HG02870 (cell line): ENCODE measurements at regions not wholly inside any gene's neighbourhood (a gene's known extent, or its start where the extent isn't known, plus 50 kb on each side); places are given as distances from the start of the nearest gene placed in this dataset.

Source experiments
- ATAC-seq: cut with Tn5 transposase; IDR thresholded peaks from one replicate; pipeline ENCODE4 v1.9.1; 2021; ENCODE audit warnings: mild to moderate bottlenecking, moderate library complexity; ENCODE audit not compliant: unreplicated experiment

DNA sequence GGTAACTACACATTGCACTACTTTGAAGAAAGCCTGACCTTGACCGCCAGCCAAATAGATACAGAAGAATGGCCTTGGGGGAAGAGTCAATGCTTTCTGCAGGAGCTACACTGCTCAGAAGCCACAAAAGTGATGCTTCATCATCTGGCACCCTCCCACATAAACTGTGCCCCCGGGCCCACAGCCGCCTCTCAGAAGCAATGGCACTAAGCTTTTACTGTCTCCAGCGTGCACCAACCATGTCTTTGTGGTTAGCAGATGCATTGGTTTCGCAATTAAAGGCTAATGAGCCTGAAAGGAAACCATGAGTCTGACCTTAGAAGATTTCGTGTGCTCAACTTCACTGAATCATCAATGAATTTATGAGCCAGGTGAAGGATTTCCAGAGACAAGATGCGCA lies 209.4 kb upstream of the TRIB2 start:
- ATAC-seq = peak; percentile 45

DNA sequence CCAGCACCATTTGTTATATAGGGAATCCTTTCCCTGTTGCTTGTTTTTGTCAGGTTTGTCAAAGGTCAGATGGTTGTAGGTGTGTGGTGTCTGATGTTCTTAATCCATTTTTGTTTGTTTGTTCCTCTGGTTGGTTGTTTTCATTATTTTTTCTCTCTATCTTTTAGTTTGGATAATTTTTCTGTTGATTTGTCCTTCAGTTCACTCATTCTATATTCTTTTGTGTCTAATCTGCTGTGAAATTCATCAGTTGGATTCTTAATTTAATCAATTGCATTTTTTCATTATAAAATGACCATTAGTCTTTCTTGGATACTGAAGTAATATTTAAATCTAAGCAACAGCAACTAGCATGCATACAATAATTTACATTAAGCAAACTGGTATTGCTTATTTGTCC lies 206.7 kb upstream of the TRIB2 start:
- no peak for ATAC-seq

DNA sequence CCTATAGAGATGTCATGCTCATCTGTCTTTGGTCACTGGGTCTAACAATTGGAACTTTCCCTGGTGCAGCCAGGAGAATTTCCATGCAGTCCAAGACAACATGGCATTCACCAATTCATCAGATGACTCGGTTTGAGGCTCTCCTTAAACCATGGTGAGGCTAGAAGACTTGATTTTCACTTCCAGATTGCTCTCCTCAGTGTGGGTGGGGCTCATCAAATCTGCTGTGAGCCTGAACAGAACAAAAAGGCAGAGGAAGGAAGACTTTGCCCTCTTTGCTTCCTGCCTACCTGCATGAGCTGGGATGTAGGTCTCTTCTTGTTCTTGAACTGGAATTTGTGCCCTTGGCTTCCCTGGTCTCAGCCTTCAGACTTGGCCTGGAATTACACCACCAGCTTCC lies 203.4 kb upstream of the TRIB2 start:
- ATAC-seq = no peak

DNA sequence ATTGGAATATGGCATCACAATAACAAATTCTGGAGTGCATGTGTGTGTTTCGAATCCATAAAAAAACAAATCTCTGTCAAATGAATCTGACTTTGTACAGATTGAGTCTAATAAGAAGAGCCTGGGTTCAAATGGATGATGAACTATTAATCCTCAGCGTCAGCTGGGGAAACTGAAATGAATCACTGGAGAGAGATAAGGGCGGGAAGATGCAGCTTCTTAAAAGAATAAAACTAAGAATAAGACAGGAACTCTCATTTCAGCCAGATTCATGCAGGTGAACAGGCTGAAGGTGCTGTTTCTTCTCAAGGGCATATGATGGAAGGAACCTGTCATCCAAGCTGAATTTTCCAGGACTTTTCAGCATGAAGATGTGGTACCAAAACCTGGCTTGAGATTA lies 202.6 kb upstream of the TRIB2 start:
- ATAC-seq = no peak

DNA sequence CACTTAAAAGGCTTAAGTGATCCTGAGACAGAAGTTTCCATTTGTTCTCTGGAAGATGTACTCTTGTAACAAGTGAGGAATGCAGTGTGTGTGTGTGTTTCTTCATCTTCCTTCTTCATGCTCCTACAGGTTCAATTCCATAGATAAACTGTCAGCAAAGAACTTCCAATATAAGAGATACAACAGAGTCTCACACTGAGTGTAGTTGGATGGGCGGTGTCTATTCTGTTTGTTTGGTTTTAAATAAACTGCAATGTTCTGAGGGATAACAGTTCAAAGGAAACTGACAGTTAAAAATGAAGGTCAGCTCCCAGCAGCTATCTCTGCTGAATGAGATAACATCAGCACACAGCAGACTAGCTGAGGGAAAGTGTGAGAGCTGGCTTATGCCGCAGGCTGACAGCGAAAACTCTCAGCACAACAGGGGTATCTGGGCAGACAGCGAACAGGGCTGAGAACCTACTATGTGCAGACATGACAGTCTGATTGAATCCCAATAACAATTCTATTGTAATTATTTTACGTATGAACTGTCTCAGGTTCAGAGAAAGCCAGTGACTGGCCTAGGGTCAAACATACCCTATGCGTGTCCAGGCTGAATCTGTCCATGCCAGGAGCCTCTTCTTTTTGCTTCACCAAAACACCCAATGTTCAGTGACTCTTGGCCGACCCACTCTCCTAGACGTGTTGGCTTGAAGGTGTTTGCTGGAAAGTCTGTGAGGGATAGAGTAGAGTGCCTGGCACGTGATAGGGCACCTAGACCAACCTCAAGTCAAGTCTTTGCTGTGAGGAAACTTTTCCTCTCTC lies 201.9 kb upstream of the TRIB2 start:
- no peak for ATAC-seq

DNA sequence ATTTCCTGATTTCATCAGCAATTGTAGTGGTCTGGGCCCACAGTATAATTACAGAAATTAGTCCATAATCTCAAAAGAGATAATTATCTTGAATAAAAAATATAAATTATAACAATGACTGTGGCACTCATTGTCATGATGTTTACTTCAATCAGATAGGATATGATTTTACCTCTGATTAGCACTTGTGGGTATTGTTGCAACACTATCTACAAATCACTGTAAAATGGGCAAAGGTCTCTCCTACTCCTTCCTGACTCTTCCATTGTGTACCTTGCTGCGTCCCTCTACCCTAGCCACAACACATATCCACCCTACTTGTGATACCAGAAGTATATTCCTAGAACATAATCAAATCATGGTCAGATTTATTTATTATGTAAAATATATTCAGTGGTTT lies 200.9 kb upstream of the TRIB2 start:
- ATAC-seq = no peak

DNA sequence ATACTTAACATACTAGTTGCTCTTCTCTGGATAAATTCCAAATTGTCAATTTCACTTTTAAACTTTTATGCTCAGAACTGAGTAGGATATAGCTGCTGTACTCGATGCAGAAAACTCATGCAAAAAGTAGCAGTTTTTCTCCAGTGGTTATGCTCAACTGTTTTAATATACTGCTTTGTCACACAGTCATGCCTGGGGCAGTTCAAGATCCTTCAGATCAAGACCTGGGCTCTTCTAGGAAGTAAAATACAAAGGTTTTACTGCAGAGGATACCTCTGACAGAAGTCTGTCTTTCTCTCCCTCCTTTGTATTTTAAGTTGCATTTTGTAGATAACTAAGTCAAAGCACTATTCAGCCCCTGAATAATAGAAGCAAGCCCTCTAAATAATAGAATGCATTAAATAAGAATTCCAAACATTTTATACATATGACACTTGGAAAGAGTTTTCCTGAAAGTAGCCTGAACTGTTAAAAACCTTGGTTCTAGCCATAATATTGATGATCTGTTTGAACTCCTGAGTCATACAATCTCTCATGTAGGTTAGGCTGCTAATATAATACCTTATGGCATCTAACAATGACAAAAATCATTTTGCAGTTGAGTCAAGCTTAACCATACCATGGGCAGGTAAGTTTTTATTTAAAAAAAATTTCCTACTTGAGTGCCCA lies 183.3 kb upstream of the TRIB2 start:
- ATAC-seq = no peak

DNA sequence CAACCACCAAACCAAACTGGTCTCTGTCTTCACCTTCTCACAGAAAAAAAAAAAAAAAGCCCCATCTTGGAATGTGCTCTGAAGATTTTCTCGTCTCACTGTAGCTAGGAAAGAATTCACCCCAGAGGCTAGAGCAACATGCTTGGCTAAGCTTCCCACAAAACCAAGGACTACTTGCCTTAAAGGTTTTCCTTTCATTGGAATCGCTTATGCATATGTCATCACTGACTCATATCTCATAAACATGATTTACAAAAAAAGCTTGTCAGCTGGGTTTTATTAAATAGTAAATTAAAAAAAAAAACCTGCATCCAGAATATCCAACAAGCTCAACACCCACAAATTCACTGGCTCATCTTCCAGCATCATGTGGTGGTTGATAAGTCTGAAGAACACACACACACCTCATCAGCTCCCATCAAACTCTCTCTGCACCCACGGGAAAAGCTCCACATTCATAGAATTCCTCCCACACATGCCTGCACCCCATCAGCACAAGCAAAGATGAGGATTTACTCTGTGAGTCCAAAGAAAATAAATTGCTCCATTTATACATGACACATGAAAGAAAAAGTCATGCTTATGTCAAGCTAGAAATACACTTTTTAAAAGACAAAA lies 182.0 kb upstream of the TRIB2 start:
- no peak for ATAC-seq

DNA sequence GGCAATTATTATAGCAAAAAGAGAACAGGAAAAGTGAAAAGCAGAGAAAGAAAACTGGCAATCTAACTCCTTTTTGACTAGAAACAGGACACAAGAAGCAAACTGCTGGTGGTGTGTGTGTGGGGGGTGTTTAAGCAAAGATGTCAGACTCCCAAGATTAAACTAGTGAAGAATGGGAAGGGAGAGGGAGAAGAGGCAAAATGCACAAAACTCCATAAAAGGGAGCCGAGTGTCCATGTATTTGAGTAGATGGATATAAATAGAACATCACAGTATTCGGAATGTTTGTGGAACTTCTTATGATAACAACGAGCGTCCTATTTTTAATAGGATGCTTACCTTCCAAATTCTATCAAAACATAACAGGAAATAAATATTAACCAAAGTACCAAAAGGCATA lies 179.8 kb upstream of the TRIB2 start:
- ATAC-seq = no peak

DNA sequence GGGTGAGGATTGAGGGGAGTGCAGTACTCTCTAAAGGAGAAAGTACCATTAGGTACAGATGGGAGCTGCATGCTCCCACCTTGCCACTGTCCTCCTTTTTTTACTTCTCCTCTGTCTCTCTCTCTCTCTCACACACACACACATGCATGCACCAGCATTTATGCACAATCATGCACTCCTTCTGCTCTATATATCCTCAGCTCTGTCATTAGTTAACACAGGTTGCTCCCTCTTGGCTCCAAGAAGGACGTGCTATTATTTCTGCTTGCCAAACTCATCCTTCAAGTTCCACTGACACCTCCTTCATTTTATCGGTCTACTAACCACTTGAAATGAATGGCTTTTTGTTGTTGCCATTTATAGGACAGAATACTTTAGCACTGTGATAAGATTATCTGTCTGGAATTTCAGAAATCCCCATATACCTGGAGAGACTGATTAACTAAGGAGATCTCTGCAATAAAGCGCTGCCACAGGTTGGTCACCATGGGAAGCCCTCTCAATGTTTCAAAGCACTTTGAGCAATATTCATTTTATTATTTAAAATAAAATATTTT lies 178.5 kb upstream of the TRIB2 start:
- ATAC-seq = no peak

DNA sequence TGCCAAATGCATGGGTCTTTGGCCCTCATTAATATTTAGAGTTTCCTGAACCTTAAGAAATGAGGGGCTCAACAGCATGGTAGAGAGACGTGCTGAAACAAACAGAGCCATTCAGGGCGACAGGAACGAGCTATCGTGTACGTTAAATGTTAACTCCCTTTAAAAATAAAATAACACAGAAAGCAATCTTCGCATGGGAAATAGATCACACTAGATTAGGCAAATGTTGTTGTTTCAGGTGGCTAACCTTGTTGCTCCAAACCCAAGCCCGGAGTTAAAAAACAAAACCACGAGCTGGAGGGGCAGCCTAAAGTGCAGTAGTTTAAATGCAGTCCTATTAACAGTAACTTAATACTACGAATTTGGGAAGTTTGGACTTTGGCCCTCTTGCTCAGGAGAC lies 177.4 kb upstream of the TRIB2 start:
- no peak for ATAC-seq

DNA sequence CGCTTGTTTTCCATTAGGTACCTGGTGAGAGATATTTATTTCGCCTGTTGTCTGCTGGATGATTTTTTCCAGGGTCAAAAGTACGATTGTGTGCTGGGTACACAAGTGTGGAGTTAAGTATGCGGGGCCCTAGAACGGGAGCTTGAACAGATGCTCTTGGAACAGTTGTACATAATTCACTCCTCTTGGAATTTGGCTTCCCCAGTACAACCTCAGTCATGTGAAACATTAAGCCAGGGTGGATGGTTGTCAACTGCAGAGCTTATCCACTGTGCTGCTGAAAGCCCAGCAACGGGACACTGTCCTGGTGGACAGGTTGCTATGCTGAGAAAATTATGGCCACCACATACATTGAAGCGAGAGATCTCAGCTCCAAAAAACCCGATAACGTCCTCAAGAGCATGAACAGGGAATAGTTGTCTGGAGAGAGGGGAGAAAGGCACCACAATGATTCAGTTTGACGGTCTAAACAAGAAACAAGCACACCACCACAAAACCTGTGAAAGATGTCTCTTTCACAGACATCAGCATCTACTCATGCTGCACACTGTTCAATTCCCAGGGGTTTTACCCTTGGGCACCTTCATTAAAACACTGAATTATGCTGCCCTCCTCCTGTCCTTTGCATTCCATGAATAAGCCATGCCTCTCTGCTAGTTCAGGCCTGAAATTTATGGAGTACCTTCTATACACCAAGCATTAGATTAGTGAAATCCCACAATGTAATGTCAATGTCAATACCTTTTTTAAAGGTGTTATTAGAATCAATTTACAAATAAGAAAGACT lies 176.8 kb upstream of the TRIB2 start:
- no peak for ATAC-seq

DNA sequence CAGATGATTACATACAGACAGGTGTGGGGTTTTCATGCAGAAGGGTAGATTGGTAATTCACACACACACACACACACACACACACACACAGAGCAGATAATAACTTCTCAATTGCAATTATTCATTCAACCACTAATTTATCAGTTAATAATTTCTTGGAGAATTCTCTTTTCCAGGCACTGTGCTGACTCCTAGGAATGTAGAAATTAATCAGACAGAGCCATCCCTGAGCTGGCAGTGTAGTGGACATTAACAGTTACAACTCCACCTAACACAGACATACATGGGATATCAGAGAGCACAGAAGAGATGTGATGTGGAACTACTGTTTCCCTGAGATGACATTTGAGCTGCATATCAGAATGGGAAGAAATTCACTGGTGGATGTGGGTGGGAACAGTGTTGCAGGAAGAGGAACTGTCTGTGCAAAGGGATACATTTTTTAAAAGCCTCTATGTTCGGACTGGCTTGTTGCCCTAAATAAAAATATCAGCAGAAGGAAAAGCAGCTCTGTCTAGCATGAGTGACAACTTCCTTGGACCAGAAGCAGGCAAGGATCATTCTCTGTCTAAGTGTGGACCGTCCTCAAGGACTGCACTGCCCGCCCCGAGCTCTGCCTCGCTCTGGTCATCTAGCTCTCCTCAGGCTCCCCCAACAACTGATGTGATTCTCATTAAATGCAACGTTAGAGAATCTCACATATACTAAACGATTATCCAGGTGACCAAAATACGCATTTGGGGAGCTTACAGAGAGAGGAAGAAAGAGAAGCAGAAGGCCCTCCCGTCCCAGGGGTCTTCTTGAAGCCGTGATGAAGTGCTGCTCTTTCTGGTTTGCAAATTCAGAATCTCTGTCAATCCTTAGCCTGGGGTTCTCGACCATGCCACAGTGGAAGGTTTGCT lies 173.4 kb upstream of the TRIB2 start:
- ATAC-seq = no peak

DNA sequence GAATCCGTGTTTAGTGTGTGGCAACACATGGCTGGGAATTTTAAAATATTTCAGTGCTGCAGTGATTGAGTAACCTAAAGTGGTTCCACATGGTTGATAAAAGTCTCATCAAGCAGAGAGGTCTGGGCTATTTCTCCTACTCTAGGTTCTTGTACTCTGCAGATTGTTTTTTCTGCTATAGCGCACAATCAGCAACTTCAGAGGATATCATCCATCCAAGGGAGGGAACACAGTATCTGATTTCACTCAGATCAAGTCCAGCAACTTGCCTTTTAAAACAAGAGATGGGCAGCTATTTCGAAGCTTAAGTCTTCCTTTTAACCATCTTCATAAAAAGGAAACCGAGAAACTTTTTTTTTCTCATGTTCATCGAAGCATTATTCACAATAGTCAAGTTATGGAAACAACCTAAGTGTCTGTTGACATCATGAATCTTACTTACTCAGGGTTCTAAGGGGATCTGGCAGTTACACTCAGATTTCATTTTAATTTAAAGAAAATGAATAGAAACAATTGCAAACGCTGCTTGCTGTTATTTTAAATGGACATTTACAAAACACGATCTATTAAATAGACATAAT lies 172.7 kb upstream of the TRIB2 start:
- peak; percentile 89 for ATAC-seq

DNA sequence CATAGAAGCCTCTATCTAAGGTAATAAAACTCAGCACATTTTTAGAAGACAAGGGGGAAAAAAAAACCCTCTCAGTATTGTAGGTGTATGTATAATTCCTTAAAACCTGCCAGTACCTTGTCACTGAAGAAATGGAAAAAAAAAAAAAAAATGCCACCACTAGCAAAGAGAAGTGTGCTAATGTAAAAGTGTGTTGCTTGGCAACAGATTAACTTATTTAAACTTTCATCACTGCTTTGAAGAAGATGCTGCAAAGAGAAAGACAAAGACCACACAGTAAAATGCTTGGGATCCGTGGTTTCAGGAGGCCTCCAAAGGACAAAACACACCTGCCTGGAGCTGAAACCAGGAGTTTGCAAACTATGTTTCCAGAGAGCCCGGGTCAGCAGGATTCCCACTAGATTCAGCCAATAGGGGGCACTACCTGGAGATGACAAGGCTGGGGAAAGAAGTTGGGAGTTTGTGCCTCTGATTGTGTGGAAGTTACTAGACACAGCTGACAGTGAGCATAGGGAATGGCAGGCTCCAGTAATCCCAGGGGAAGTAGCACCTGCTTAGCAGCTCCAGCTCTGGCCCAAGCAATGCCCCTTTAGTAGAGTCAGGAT lies 169.1 kb upstream of the TRIB2 start:
- no peak for ATAC-seq

DNA sequence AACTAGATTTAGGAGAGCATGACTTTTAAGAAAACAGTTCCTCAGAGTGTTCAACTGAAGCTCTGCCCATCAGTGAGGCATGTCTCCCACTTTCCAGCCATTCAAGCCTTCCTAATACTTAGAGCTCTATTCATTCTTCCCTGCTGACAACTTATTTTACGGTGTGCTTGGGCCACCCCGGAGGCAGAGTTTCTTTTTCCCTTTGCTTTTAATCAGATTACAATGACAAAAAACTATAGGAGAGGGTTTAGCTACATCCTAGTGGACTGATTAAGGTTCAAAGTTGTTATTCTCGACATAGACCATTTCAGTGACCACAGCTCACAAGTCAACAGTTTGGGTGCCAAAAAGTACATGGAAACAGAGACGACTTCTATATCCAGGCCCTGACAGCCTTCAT lies 167.8 kb upstream of the TRIB2 start:
- no peak for ATAC-seq

DNA sequence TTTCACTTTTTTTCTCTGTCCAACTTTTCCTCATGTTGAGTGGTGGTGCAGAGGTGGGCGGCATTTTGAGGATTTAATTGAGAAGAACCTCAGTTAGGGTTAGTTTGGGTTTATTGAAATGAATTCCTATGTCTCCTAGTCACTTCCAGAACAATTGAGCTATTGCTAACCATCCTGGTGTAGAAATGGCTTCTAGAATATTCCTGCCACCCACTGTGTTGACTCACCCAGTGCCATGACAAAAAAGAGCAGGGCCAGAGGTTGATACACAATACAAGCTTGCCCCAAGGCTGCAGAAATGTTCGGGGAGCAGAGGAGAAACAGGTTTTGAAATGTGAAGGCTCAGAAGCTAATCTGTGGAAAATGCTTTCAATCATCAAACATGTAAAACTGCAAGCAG lies 167.1 kb upstream of the TRIB2 start:
- ATAC-seq = no peak

DNA sequence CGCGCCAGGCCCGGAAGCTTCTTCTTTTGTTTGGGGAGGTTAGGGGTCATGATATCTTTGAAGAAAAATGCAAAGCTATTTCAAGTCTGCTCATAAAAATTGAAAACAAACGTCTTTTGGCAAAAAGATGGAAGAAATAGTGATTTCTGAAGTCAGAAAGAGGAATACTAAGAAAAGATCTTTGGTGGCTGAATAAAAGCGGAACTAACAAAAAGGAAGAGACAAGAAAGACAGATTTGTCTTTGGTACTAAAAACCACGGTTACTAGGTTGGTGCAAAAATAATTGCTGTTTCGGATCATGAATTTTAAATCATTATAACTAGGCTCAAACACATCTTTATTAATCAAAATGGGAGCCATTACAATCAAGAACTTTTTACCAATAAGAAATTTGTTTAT lies 164.6 kb upstream of the TRIB2 start:
- ATAC-seq = no peak

DNA sequence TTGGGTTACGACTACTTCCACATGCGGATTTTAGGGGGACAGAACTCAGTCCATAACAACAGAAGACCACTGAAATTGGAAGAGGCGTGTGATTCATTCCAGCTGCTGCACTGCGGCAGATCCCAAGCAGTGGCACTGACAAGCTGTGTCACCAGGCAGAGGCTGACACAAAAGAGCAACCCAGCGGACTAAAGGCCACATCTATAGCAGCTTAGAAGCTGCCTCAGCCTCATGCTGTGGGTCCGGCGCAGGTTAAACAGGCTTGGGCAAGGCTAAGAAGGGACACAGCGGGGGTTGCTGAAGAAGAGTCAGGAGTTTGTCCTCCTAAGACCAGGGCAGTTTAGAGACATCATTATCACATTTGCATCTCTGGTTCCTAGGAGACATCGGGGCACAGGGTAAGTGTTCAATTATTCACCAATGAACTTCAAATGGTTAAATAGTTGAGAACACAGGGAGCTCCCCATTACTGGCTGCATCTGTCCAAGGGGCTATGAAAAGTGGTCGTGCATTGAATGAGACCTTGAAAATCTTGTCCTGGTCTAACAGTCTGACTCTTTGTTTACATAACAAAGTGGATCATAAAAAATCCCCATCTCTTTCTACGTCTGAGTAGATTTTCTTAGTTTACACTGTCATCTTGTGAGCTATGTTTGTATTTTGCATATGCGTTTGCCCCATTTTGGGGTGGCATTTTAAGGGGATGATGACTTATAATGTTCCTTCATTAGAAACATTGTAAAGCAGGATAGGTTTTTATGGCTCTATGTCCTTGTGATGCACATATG lies 162.3 kb upstream of the TRIB2 start:
- peak; percentile 4 for ATAC-seq
